HEK293 (cell line): ENCODE measurements at regions not wholly inside any gene's neighbourhood (a gene's known extent, or its start where the extent isn't known, plus 50 kb on each side); places are given as distances from the start of the nearest gene placed in this dataset.

Source experiments
- CTCF ChIA-PET: fragments of 350-600 bp; formaldehyde crosslinking; extraction: SDS; loops from one replicate; lab custom pipeline; 2021; ENCODE audit warnings: antibody characterized with exemption; lab: Yijun Ruan, JAX
- POLR2A ChIA-PET: fragments of 300-600 bp; formaldehyde crosslinking; extraction: SDS; loops from one replicate; lab custom pipeline; 2020; ENCODE audit warnings: antibody characterized with exemption, inconsistent platforms; lab: Yijun Ruan, JAX
- H3K27ac ChIP-seq: fragments of 200-500 bp; sonication (Bioruptor generic); 2 replicates; pipeline ENCODE4 v1.5.1; 2014; ENCODE audit warnings: low read depth, low read length, control low read depth, inconsistent platforms; ENCODE audit errors: extremely low read depth
- H3K36me3 ChIP-seq, 2 experiments: fragments of 200-500 bp in 1 of 2; sonication (Bioruptor generic) in 1 of 2; 1 replicate in 1 of 2; 2 replicates in 1 of 2; pipeline ENCODE4 v1.5.1; 2014 to 2017; ENCODE audit warnings: inconsistent platforms in 2 of 2, low read length in 2 of 2; ENCODE audit not compliant: control insufficient read depth in 2 of 2, insufficient read depth in 1 of 2
- H3K4me1 ChIP-seq: fragments of 200-500 bp; sonication (Bioruptor generic); 2 replicates; pipeline ENCODE4 v1.5.1; 2014; ENCODE audit warnings: mild to moderate bottlenecking, low read length, inconsistent platforms; ENCODE audit not compliant: control insufficient read depth, insufficient read depth
- H3K4me3 ChIP-seq: 2 replicates; pipeline ENCODE4 v1.5.1; 2011; ENCODE audit warnings: low read depth, mild to moderate bottlenecking, control low read depth, low read length, moderate library complexity
- H3K9me3 ChIP-seq: fragments of 200-500 bp; sonication (Bioruptor generic); 2 replicates; pipeline ENCODE4 v1.5.1; 2014; ENCODE audit warnings: low read depth, low read length, inconsistent platforms; ENCODE audit not compliant: control insufficient read depth, insufficient read depth
- BCL6B ChIP-seq: fragments of 450-650 bp; formaldehyde crosslinking; IDR thresholded peaks from 2 replicates; pipeline ENCODE4 v1.5.1; 2017; ENCODE audit warnings: missing biosample characterization, missing genetic modification characterization
- OVOL3 ChIP-seq: fragments of 450-650 bp; formaldehyde crosslinking; IDR thresholded peaks from 2 replicates; pipeline ENCODE4 v1.5.1; 2016; ENCODE audit warnings: missing biosample characterization, missing genetic modification characterization
- ZBTB1 ChIP-seq: fragments of 450-650 bp; formaldehyde crosslinking; IDR thresholded peaks from 2 replicates; pipeline ENCODE4 v1.5.1; 2016; ENCODE audit warnings: missing biosample characterization, missing genetic modification characterization
- ZEB2 ChIP-seq: fragments of 450-650 bp; formaldehyde crosslinking; IDR thresholded peaks from 2 replicates; pipeline ENCODE4 v1.5.1; 2016; ENCODE audit warnings: missing biosample characterization, missing genetic modification characterization
- ZFP69B ChIP-seq: fragments of 450-650 bp; formaldehyde crosslinking; IDR thresholded peaks from 2 replicates; pipeline ENCODE4 v1.5.1; 2016; ENCODE audit warnings: missing biosample characterization, missing genetic modification characterization
- ZNF10 ChIP-seq: fragments of 450-650 bp; formaldehyde crosslinking; IDR thresholded peaks from 2 replicates; pipeline ENCODE4 v1.5.1; 2017; ENCODE audit warnings: missing biosample characterization, missing genetic modification characterization
- ZNF138 ChIP-seq: fragments of 450-650 bp; formaldehyde crosslinking; IDR thresholded peaks from 2 replicates; pipeline ENCODE4 v1.5.1; 2016; ENCODE audit warnings: missing biosample characterization, missing genetic modification characterization, borderline replicate concordance
- ZNF140 ChIP-seq: fragments of 450-650 bp; formaldehyde crosslinking; IDR thresholded peaks from 2 replicates; pipeline ENCODE4 v1.5.1; 2016; ENCODE audit warnings: missing biosample characterization, missing genetic modification characterization
- ZNF184 ChIP-seq: fragments of 450-650 bp; IDR thresholded peaks from 2 replicates; pipeline ENCODE4 v1.5.1; 2018; ENCODE audit warnings: missing biosample characterization, mild to moderate bottlenecking, missing genetic modification characterization
- ZNF19 ChIP-seq: fragments of 450-650 bp; formaldehyde crosslinking; IDR thresholded peaks from 2 replicates; pipeline ENCODE4; 2016; ENCODE audit warnings: missing biosample characterization, missing genetic modification characterization, low read depth
- ZNF221 ChIP-seq: fragments of 450-650 bp; formaldehyde crosslinking; IDR thresholded peaks from 2 replicates; pipeline ENCODE4 v1.5.1; 2017; ENCODE audit warnings: missing biosample characterization, missing genetic modification characterization, borderline replicate concordance
- ZNF274 ChIP-seq, 2 experiments: fragments of 200-500 bp in 1 of 2; fragments of 450-650 bp in 1 of 2; sonication (Bioruptor generic) in 1 of 2; formaldehyde crosslinking in 1 of 2; IDR thresholded peaks; 2 replicates each; pipeline versions ENCODE4 v1.5.1 to v1.6.1; 2014 to 2016; ENCODE audit warnings: borderline replicate concordance in 1 of 2, inconsistent platforms in 1 of 2, low read length in 1 of 2, missing biosample characterization in 1 of 2, missing genetic modification characterization in 1 of 2
- ZNF354C ChIP-seq: fragments of 450-650 bp; formaldehyde crosslinking; IDR thresholded peaks from 2 replicates; pipeline ENCODE4 v1.5.1; 2016; ENCODE audit warnings: missing biosample characterization, missing genetic modification characterization, low read depth, borderline replicate concordance
- ZNF423 ChIP-seq: fragments of 450-650 bp; formaldehyde crosslinking; IDR thresholded peaks from 2 replicates; pipeline ENCODE4 v1.5.1; 2016; ENCODE audit warnings: missing biosample characterization, missing genetic modification characterization
- ZNF449 ChIP-seq: fragments of 450-650 bp; formaldehyde crosslinking; IDR thresholded peaks from 2 replicates; pipeline ENCODE4 v1.5.1; 2017; ENCODE audit warnings: missing biosample characterization, mild to moderate bottlenecking, missing genetic modification characterization, moderate library complexity
- ZNF600 ChIP-seq: fragments of 450-650 bp; formaldehyde crosslinking; IDR thresholded peaks from 2 replicates; pipeline ENCODE4 v1.5.1; 2016; ENCODE audit warnings: missing biosample characterization, missing genetic modification characterization
- ZNF645 ChIP-seq: fragments of 450-650 bp; formaldehyde crosslinking; IDR thresholded peaks from 2 replicates; pipeline ENCODE4; 2016; ENCODE audit warnings: missing biosample characterization, missing genetic modification characterization
- ZNF664 ChIP-seq: fragments of 450-650 bp; formaldehyde crosslinking; IDR thresholded peaks from 2 replicates; pipeline ENCODE4 v1.5.1; 2016; ENCODE audit warnings: missing biosample characterization, missing genetic modification characterization
- ZNF792 ChIP-seq: fragments of 450-650 bp; formaldehyde crosslinking; IDR thresholded peaks from 2 replicates; pipeline ENCODE4 v1.5.1; 2016; ENCODE audit warnings: missing biosample characterization, missing genetic modification characterization
- ZSCAN16 ChIP-seq: fragments of 450-650 bp; formaldehyde crosslinking; IDR thresholded peaks from 2 replicates; pipeline ENCODE4 v1.5.1; 2016; ENCODE audit warnings: missing biosample characterization, missing genetic modification characterization
- ZSCAN18 ChIP-seq: fragments of 450-650 bp; formaldehyde crosslinking; IDR thresholded peaks from 2 replicates; pipeline ENCODE4 v1.5.1; 2016; ENCODE audit warnings: missing biosample characterization, missing genetic modification characterization

- Histone ChIP-seq H3K27ac (no peak overlapping the region), H3K36me3 (no peaks in the 10 kb centered on the region), H3K4me1 (no peaks in the 10 kb centered on the region), H3K4me3 (no peak overlapping the region), H3K9me3 (no peaks in the 10 kb centered on the region; the same call in 1 of the 2 replicates)
- ChIA-PET POLR2A (no interaction called here), CTCF (no interaction called here)
- TF ChIP-seq ZNF423 (tag by site-specific recombination) (no peak), ZNF138 (no peak), ZNF449 (tag by site-specific recombination) (no peak), ZNF354C (tag by site-specific recombination) (no peak), ZNF221 (no peak), ZSCAN18 (tag by site-specific recombination) (no peak), ZNF664 (tag by site-specific recombination) (no peak)
Measured at GRCh38 chr5:8493176-8493575, 624.2 kb downstream of the MTRR start.

GRCh38 chr5:8500426-8500825, 631.5 kb downstream of the MTRR start:
- H3K9me3 ChIP-seq, result no peaks in the 10 kb centered on the region; the same call in 1 of the 2 replicates
- POLR2A ChIA-PET, result no interaction called here
- H3K27ac ChIP-seq, result no peak overlapping the region
- TF ChIP-seq ZNF184, result no peak
- no peak for TF ChIP-seq ZNF792 (tag by site-specific recombination)
- no peak for TF ChIP-seq ZNF10
- no peak for TF ChIP-seq BCL6B (tag by site-specific recombination)
- no peak for TF ChIP-seq ZNF600 (tag by site-specific recombination)
- TF ChIP-seq ZBTB1 (tag by site-specific recombination), result no peak
- TF ChIP-seq ZEB2 (tag by site-specific recombination), result no peak
- CTCF ChIA-PET, result interaction anchor here (0.5 kb wide), 1 partner anchor 25 kb away, joined by 4 read pairs; no protein-coding TSS in a partner anchor
- H3K36me3 ChIP-seq, result no peaks in the 10 kb centered on the region
- H3K4me1 ChIP-seq, result no peaks in the 10 kb centered on the region
- H3K4me3 ChIP-seq, result no peak overlapping the region

- CTCF ChIA-PET, result no interaction called here
- POLR2A ChIA-PET, result no interaction called here
- TF ChIP-seq ZSCAN16 (no peak), ZNF19 (tag by site-specific recombination) (no peak)
- H3K9me3 ChIP-seq, result no peaks in the 10 kb centered on the region
- no peaks in the 10 kb centered on the region for H3K36me3 ChIP-seq
- H3K27ac ChIP-seq, result no peak overlapping the region
- H3K4me3 ChIP-seq, result no peak overlapping the region
- no peaks in the 10 kb centered on the region for H3K4me1 ChIP-seq
Measured at GRCh38 chr5:8505196-8505595, 636.2 kb downstream of the MTRR start.

- no peak for TF ChIP-seq OVOL3 (tag by site-specific recombination)
- no peak for TF ChIP-seq ZNF140 (tag by site-specific recombination)
- TF ChIP-seq ZFP69B (tag by site-specific recombination), result no peak
- TF ChIP-seq ZNF645, result no peak
- TF ChIP-seq ZNF274 (IDR thresholded peaks at IDR 0.05; ENCODE audit: low read length), result no peak
- TF ChIP-seq ZNF274 (tag by site-specific recombination; IDR thresholded peaks at IDR 0.05; ENCODE audit: borderline replicate concordance), result no peak
- POLR2A ChIA-PET, result no interaction called here
- H3K4me3 ChIP-seq, result no peak overlapping the region
- H3K9me3 ChIP-seq, result no peaks in the 10 kb centered on the region
- CTCF ChIA-PET, result interaction anchor here (0.6 kb wide), 1 partner anchor 1277 kb away, joined by 3 read pairs; no protein-coding TSS in a partner anchor
- no peaks in the 10 kb centered on the region for H3K4me1 ChIP-seq
- H3K36me3 ChIP-seq, result no peaks in the 10 kb centered on the region
- H3K27ac ChIP-seq, result no peak overlapping the region
Measured at GRCh38 chr5:8508231-8508630, 639.3 kb downstream of the MTRR start.
